Cerebellar nuclear complex (tissue), 1 donor: ENCODE measurements at regions not wholly inside any gene's neighbourhood (a gene's known extent, or its start where the extent isn't known, plus 50 kb on each side); places are given as distances from the start of the nearest gene placed in this dataset.
"Not testable (repeated sequence)": the region's sequence is repeated elsewhere in the genome, so short reads cannot be mapped to it uniquely, and the experiment has no call there.

Experiments
- DNase-seq, 2 experiments: peaks; one replicate each; lab custom pipeline; 2025; lab: John Stamatoyannopoulos, UW

DNA sequence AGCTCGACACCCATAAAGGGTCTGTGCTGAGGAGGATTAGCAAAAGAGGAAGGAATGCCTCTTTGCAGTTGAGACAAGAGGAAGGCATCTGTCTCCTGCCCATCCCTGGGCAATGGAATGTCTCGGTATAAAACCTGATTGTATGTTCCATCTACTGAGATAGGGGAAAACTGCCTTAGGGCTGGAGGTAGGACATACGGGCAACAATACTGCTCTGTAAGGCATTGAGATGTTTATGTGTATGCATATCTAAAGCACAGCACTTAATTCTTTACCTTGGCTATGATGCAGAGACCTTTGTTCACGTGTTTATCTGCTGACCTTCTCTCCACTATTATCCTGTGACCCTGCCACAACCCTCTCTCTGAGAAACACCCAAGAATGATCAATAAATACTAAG is 210.7 kb downstream of the POTED start:
- DNase-seq, result not testable (repeated sequence)

GRCh38 chr21:13812191-13812590 is 202.6 kb downstream of the POTED start:
- not testable (repeated sequence) for DNase-seq

DNA sequence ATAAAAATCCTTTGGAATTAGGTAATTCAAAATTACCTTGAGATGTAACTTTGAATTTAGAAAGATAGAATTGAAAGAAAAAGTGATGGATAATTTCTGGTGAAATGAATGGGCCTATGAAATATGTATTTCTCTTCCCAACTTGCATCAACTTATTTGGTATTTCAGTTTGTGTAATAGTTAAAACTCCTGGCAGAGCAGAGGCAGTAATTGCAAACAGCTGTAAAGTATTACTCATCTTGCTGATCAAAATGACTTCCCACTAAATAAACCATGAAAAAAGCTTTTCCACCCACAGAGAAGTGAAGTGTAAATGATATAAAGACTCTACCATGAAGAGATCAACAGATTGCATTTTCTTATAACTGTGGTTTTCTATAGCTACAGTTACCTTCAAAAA is 201.0 kb downstream of the POTED start:
- DNase-seq, result not testable (repeated sequence)

DNA sequence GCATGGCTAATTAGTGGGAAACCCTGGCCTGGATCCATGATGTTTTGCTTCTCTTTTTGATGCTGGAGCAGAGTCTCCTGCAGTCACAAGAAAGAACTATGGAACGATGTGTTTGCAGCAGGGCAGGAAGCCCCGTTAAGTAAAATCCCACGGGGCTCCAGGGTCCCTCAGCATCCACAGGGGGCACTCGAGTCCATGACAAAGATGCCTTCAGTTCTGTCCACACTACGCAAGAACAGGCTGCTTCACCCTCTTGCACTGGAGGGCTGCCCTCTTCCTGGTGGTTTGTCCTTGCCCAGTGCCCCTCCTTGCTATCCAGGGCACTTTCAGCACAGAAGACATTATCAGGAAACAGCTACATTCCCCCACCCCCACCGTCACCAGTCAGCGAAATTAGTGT is 196.9 kb downstream of the POTED start:
- not testable (repeated sequence) for DNase-seq

DNA sequence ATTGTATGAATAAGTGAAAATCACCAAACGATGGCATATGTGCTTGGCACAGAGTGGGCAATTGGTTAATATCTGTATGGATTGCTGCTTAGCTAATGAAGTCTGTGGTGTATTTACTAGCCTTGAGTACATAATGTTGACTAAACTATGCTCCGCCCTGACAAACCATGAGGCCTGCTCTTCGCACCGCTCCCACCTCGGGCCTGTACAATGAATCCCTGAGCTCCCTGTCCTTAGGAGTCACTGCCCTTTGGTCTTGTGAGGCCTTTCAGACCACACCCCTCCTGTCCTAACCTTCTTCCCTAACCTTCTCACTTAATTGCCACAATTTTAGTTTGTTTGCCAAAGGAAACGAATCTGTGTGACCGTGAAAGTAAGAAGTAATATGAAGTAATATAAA is 193.2 kb downstream of the POTED start:
- not testable (repeated sequence) for DNase-seq
